Thyroid gland (tissue), 4 donors: ENCODE measurements at regions not wholly inside any gene's neighbourhood (a gene's known extent, or its start where the extent isn't known, plus 50 kb on each side); places are given as distances from the start of the nearest gene placed in this dataset.

ENCODE experiments used
- CTCF ChIP-seq, 6 experiments: fragments of 200-600 bp in 3 of 6; fragments of 450-650 bp in 3 of 6; sonication (generic) in 3 of 6; IDR thresholded peaks; one replicate each; pipeline ENCODE4 v1.5.1; 2016 to 2019; ENCODE audit warnings: antibody characterized with exemption in 6 of 6, mild to moderate bottlenecking in 2 of 6, inconsistent platforms in 1 of 6, moderate library complexity in 1 of 6
- POLR2A ChIP-seq, 2 donors: fragments of 450-650 bp; IDR thresholded peaks; one replicate each; pipeline ENCODE4 v1.6.1; 2017; ENCODE audit warnings: antibody characterized with exemption in 2 of 2, mild to moderate bottlenecking in 2 of 2, moderate library complexity in 1 of 2

DNA sequence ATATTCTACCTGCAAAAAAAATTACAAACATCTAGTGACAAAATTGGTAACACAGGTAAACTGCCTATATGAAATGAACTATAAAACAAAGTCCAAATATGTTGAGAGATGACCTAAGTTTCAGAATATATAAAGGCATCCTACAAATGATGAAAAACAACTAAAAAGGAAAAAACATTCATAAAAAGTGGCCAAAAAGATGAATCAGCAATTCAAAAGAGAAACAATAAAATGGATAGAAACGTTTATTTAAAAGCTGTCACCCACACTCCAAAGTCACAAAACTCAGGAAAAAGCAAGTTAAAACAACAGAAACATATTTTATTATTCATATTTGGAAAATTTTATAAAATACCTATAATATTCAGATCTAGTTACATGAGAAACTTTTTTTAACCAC lies 106.5 kb upstream of the DCN start:
- TF ChIP-seq POLR2A (IDR thresholded peaks at IDR 0.05) = no peak
- TF ChIP-seq CTCF (IDR thresholded peaks at IDR 0.05) = no peak
